ENCODE measurements at regions not wholly inside any gene's neighbourhood (a gene's known extent, or its start where the extent isn't known, plus 50 kb on each side); places are given as distances from the start of the nearest gene placed in this dataset.

- no peaks in the 10 kb centered on the region for H3K9me2 ChIP-seq (ENCODE audit: low read depth, low read length)
- H3K79me2 ChIP-seq (ENCODE audit: insufficient read depth, low read length) = no peaks in the 10 kb centered on the region
- no peaks in the 10 kb centered on the region for H3K36me3 ChIP-seq (ENCODE audit: insufficient read depth, low read length)
- H3K27ac ChIP-seq (ENCODE audit: low read depth, low read length, poor library complexity, severe bottlenecking) = no peak overlapping the region
- H3K9ac ChIP-seq (ENCODE audit: low read length) = no peak overlapping the region
- no peaks in the 10 kb centered on the region for H3K4me1 ChIP-seq (ENCODE audit: insufficient read depth, low read length, severe bottlenecking)
- H3K4me2 ChIP-seq (ENCODE audit: low read length) = no peak overlapping the region
- no peak overlapping the region for H3K4me3 ChIP-seq (ENCODE audit: low read depth, low read length, poor library complexity, severe bottlenecking)
- H3K27me3 ChIP-seq (ENCODE audit: insufficient read depth, low read length) = no peaks in the 10 kb centered on the region
- no peaks in the 10 kb centered on the region for H4K20me1 ChIP-seq (ENCODE audit: insufficient read depth, low read length)
- H2AFZ ChIP-seq (ENCODE audit: low read length) = no peak overlapping the region
- TF ChIP-seq CTCF (IDR thresholded peaks at IDR 0.05; ENCODE audit: low read length) (no peak), EZH2 (IDR thresholded peaks at IDR 0.05; ENCODE audit: borderline replicate concordance, low read length) (no peak)
- H3K9me3 ChIP-seq (ENCODE audit: low read length) = no peaks in the 10 kb centered on the region
- no peaks in the 10 kb centered on the region for H3F3A ChIP-seq (ENCODE audit: insufficient read depth, low read length)
These were observed 91.0 kb upstream of the RND3 start for GRCh38 chr2:150578481-150578880.

- Histone ChIP-seq H3K4me3 (ENCODE audit: low read depth, low read length, poor library complexity, severe bottlenecking) (no peak overlapping the region), H4K20me1 (ENCODE audit: insufficient read depth, low read length) (no peaks in the 10 kb centered on the region), H3F3A (ENCODE audit: insufficient read depth, low read length) (no peaks in the 10 kb centered on the region), H3K36me3 (ENCODE audit: insufficient read depth, low read length) (no peaks in the 10 kb centered on the region), H3K4me1 (ENCODE audit: insufficient read depth, low read length, severe bottlenecking) (no peaks in the 10 kb centered on the region), H3K27me3 (ENCODE audit: insufficient read depth, low read length) (no peaks in the 10 kb centered on the region), H3K27ac (ENCODE audit: low read depth, low read length, poor library complexity, severe bottlenecking) (no peak overlapping the region), H2AFZ (ENCODE audit: low read length) (no peak overlapping the region), H3K4me2 (ENCODE audit: low read length) (no peak overlapping the region), H3K79me2 (ENCODE audit: insufficient read depth, low read length) (no peaks in the 10 kb centered on the region), H3K9ac (ENCODE audit: low read length) (no peak overlapping the region), H3K9me2 (ENCODE audit: low read depth, low read length) (no peaks in the 10 kb centered on the region), H3K9me3 (ENCODE audit: low read length) (no peaks in the 10 kb centered on the region)
- TF ChIP-seq EZH2 (IDR thresholded peaks at IDR 0.05; ENCODE audit: borderline replicate concordance, low read length) = no peak
- TF ChIP-seq CTCF (IDR thresholded peaks at IDR 0.05; ENCODE audit: low read length) = no peak
These were observed 88.4 kb upstream of the RND3 start for GRCh38 chr2:150575861-150576260.

- TF ChIP-seq CTCF (IDR thresholded peaks at IDR 0.05; ENCODE audit: low read length) (no peak), EZH2 (IDR thresholded peaks at IDR 0.05; ENCODE audit: borderline replicate concordance, low read length) (no peak)
- H3K4me2 ChIP-seq (ENCODE audit: low read length) = no peak overlapping the region
- H3K4me3 ChIP-seq (ENCODE audit: low read depth, low read length, poor library complexity, severe bottlenecking) = no peak overlapping the region
- H3K9me2 ChIP-seq (ENCODE audit: low read depth, low read length) = no peaks in the 10 kb centered on the region
- no peaks in the 10 kb centered on the region for H3K9me3 ChIP-seq (ENCODE audit: low read length)
- H3K36me3 ChIP-seq (ENCODE audit: insufficient read depth, low read length) = no peaks in the 10 kb centered on the region
- no peaks in the 10 kb centered on the region for H4K20me1 ChIP-seq (ENCODE audit: insufficient read depth, low read length)
- H3K27ac ChIP-seq (ENCODE audit: low read depth, low read length, poor library complexity, severe bottlenecking) = no peak overlapping the region
- H3F3A ChIP-seq (ENCODE audit: insufficient read depth, low read length) = no peaks in the 10 kb centered on the region
- no peak overlapping the region for H2AFZ ChIP-seq (ENCODE audit: low read length)
- H3K27me3 ChIP-seq (ENCODE audit: insufficient read depth, low read length) = no peaks in the 10 kb centered on the region
- H3K9ac ChIP-seq (ENCODE audit: low read length) = no peak overlapping the region
- H3K4me1 ChIP-seq (ENCODE audit: insufficient read depth, low read length, severe bottlenecking) = no peaks in the 10 kb centered on the region
- H3K79me2 ChIP-seq (ENCODE audit: insufficient read depth, low read length) = no peaks in the 10 kb centered on the region
These were observed 85.5 kb upstream of the RND3 start for GRCh38 chr2:150572961-150573395.
